ENCODE measurements at regions not wholly inside any gene's neighbourhood (a gene's known extent, or its start where the extent isn't known, plus 50 kb on each side); places are given as distances from the start of the nearest gene placed in this dataset.
"Not testable (repeated sequence)": the region's sequence is repeated elsewhere in the genome, so short reads cannot be mapped to it uniquely, and the experiment has no call there.

DNA sequence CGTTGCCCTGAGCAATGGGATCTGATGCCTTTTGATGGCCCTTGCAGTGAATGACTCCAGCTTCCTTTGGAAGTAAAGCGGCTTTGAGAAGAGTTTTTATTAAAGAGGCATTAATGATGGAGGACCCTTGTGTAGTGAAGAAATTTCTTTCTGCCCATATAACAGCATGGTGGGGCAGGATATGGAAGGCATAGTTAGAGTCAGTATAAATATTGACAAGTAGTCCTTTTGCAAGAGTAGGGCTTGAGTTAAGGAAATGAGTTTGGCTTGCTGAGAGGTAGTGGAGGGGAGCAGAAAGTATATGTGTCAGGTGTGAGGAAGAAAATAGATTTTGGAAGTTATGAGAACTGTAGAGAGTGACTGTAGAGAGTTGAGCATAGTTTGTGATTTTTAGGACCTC is 254.1 kb upstream of the DIO3 start:
- TF ChIP-seq, protein P1, sequence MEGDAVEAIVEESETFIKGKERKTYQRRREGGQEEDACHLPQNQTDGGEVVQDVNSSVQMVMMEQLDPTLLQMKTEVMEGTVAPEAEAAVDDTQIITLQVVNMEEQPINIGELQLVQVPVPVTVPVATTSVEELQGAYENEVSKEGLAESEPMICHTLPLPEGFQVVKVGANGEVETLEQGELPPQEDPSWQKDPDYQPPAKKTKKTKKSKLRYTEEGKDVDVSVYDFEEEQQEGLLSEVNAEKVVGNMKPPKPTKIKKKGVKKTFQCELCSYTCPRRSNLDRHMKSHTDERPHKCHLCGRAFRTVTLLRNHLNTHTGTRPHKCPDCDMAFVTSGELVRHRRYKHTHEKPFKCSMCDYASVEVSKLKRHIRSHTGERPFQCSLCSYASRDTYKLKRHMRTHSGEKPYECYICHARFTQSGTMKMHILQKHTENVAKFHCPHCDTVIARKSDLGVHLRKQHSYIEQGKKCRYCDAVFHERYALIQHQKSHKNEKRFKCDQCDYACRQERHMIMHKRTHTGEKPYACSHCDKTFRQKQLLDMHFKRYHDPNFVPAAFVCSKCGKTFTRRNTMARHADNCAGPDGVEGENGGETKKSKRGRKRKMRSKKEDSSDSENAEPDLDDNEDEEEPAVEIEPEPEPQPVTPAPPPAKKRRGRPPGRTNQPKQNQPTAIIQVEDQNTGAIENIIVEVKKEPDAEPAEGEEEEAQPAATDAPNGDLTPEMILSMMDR (conservative IDR thresholded peaks at IDR 0.05; ENCODE audit: low read depth, low read length), result not testable (repeated sequence)
- not testable (repeated sequence) for TF ChIP-seq EZH2 (IDR thresholded peaks at IDR 0.05; ENCODE audit: borderline replicate concordance, low read depth, low read length, poor library complexity, severe bottlenecking)

All from A673 (cell line).